ENCODE measurements at regions not wholly inside any gene's neighbourhood (a gene's known extent, or its start where the extent isn't known, plus 50 kb on each side); places are given as distances from the start of the nearest gene placed in this dataset.
A peak's percentile ranks its signal among the peaks of the same experiment; 100 is the strongest.

GRCh38 chr2:220163486-220163885, 536.1 kb downstream of the SLC4A3 start:
- no peak overlapping the region for H2AK5ac ChIP-seq (ENCODE audit: low read length)
- H3K36me3 ChIP-seq (ENCODE audit: control insufficient read depth, insufficient read depth, low read length) = no peaks in the 10 kb centered on the region
- H3K27ac ChIP-seq (ENCODE audit: low read depth, low read length) = no peak overlapping the region
- H3K4me2 ChIP-seq (ENCODE audit: low read length) = no peak overlapping the region
- H3K4me3 ChIP-seq (ENCODE audit: low read length) = no peak overlapping the region
- WGBS (ENCODE audit: extremely low coverage, insufficient coverage, low lambda C conversion rate) = no CpG with 5 or more reads among the region's 2 CpGs
- no peak overlapping the region for H3K23ac ChIP-seq (ENCODE audit: low read length)
- peak overlapping the region; percentile 39 for H3K18ac ChIP-seq (ENCODE audit: low read length)
- H4K8ac ChIP-seq (ENCODE audit: low read depth, low read length) = no peak overlapping the region
- no peak overlapping the region for H2BK15ac ChIP-seq (replicated peaks; ENCODE audit: low read depth)
- H3K56ac ChIP-seq (ENCODE audit: low read length) = no peak overlapping the region
- no peak overlapping the region for H2BK5ac ChIP-seq (ENCODE audit: low read length)
- H3K79me1 ChIP-seq (ENCODE audit: low read length) = no peaks in the 10 kb centered on the region
- no peak overlapping the region for H3K9ac ChIP-seq (ENCODE audit: low read length)
- no peaks in the 10 kb centered on the region for H3K4me1 ChIP-seq (ENCODE audit: control insufficient read depth, low read depth, low read length)
- no peak for DNase-seq
- no peak overlapping the region for H2BK120ac ChIP-seq (ENCODE audit: low read depth, low read length)
- H3K4ac ChIP-seq (ENCODE audit: low read depth, low read length) = no peak overlapping the region
- H3K79me2 ChIP-seq (ENCODE audit: control insufficient read depth, insufficient read depth, low read length) = no peaks in the 10 kb centered on the region
- H3K27me3 ChIP-seq (ENCODE audit: insufficient read depth, low read length, poor library complexity) = no peaks in the 10 kb centered on the region
- no peak overlapping the region for H4K5ac ChIP-seq (ENCODE audit: low read length)

DNA sequence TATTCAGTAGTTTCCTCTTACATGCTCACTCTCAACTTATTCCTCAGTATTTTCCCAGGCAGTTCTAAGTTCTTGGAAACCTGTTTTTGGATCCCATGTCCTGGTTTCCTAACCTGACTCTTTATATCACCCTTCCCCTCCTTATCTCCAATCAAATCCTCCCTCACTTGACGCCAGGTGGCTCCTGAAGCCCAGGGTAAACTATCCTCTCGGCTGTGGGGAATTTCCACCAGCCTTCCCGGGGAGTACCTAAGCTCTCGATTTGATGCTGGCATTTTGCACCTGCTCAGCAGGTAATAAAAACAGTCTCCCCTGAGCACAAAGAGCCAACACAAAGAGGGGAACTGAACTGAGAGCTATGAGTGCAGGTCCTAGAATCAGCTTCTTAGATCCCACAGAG, 538.0 kb downstream of the SLC4A3 start:
- no peak overlapping the region for H3K27ac ChIP-seq (ENCODE audit: low read depth, low read length)
- H2BK120ac ChIP-seq (ENCODE audit: low read depth, low read length) = no peak overlapping the region
- H3K4me3 ChIP-seq (ENCODE audit: low read length) = no peak overlapping the region
- DNase-seq = peak; percentile 61
- no peak overlapping the region for H3K56ac ChIP-seq (ENCODE audit: low read length)
- H3K79me2 ChIP-seq (ENCODE audit: control insufficient read depth, insufficient read depth, low read length) = no peaks in the 10 kb centered on the region
- no peak overlapping the region for H4K8ac ChIP-seq (ENCODE audit: low read depth, low read length)
- H3K79me1 ChIP-seq (ENCODE audit: low read length) = no peaks in the 10 kb centered on the region
- H2BK15ac ChIP-seq (replicated peaks; ENCODE audit: low read depth) = no peak overlapping the region
- H3K4me2 ChIP-seq (ENCODE audit: low read length) = no peak overlapping the region
- H3K4me1 ChIP-seq (ENCODE audit: control insufficient read depth, low read depth, low read length) = no peaks in the 10 kb centered on the region
- no peak overlapping the region for H4K5ac ChIP-seq (ENCODE audit: low read length)
- WGBS (ENCODE audit: extremely low coverage, insufficient coverage, low lambda C conversion rate) = no CpG with 5 or more reads among the region's 4 CpGs
- no peak overlapping the region for H3K4ac ChIP-seq (ENCODE audit: low read depth, low read length)
- H3K36me3 ChIP-seq (ENCODE audit: control insufficient read depth, insufficient read depth, low read length) = no peaks in the 10 kb centered on the region
- no peak overlapping the region for H3K23ac ChIP-seq (ENCODE audit: low read length)
- no peaks in the 10 kb centered on the region for H3K27me3 ChIP-seq (ENCODE audit: insufficient read depth, low read length, poor library complexity)
- no peak overlapping the region for H3K9ac ChIP-seq (ENCODE audit: low read length)
- H2AK5ac ChIP-seq (ENCODE audit: low read length) = no peak overlapping the region
- H3K18ac ChIP-seq (ENCODE audit: low read length) = no peak overlapping the region
- H2BK5ac ChIP-seq (ENCODE audit: low read length) = no peak overlapping the region

GRCh38 chr2:220166616-220167015, 539.2 kb downstream of the SLC4A3 start:
- WGBS (ENCODE audit: extremely low coverage, insufficient coverage, low lambda C conversion rate) = no CpG with 5 or more reads among the region's 3 CpGs
- Histone ChIP-seq H4K8ac (ENCODE audit: low read depth, low read length) (no peak overlapping the region), H3K4me2 (ENCODE audit: low read length) (no peak overlapping the region), H3K27ac (ENCODE audit: low read depth, low read length) (no peak overlapping the region), H2AK5ac (ENCODE audit: low read length) (no peak overlapping the region), H3K9ac (ENCODE audit: low read length) (no peak overlapping the region), H2BK120ac (ENCODE audit: low read depth, low read length) (no peak overlapping the region), H3K79me1 (ENCODE audit: low read length) (no peaks in the 10 kb centered on the region), H2BK5ac (ENCODE audit: low read length) (no peak overlapping the region), H3K56ac (ENCODE audit: low read length) (no peak overlapping the region), H3K18ac (ENCODE audit: low read length) (no peak overlapping the region), H3K4me3 (ENCODE audit: low read length) (no peak overlapping the region), H3K79me2 (ENCODE audit: control insufficient read depth, insufficient read depth, low read length) (no peaks in the 10 kb centered on the region), H4K5ac (ENCODE audit: low read length) (no peak overlapping the region), H3K23ac (ENCODE audit: low read length) (no peak overlapping the region), H3K27me3 (ENCODE audit: insufficient read depth, low read length, poor library complexity) (no peaks in the 10 kb centered on the region), H3K36me3 (ENCODE audit: control insufficient read depth, insufficient read depth, low read length) (no peaks in the 10 kb centered on the region), H2BK15ac (replicated peaks; ENCODE audit: low read depth) (no peak overlapping the region), H3K4ac (ENCODE audit: low read depth, low read length) (no peak overlapping the region), H3K4me1 (ENCODE audit: control insufficient read depth, low read depth, low read length) (no peaks in the 10 kb centered on the region)
- no peak for DNase-seq

DNA sequence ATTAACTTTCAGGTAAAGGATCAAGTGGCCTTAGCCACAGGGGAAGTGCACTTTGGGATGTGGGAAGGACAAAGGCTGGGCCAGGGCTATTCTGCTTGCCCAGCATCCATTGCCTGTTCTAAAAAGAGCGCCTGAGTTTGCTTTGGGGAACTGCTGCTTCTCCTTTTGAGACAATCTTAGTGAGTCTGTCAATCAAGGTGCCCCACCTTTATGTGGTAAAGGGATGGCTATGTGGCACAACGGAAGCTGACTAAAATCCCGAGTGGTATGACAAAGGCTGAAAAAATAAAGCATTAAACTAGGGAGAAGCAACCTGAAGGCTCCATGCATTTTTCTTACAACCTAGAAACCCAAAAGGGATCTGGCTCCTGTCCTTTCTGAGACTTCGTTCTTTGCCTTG, 540.5 kb downstream of the SLC4A3 start:
- H2BK120ac ChIP-seq (ENCODE audit: low read depth, low read length) = no peak overlapping the region
- H4K5ac ChIP-seq (ENCODE audit: low read length) = no peak overlapping the region
- no peaks in the 10 kb centered on the region for H3K4me1 ChIP-seq (ENCODE audit: control insufficient read depth, low read depth, low read length)
- no peaks in the 10 kb centered on the region for H3K79me2 ChIP-seq (ENCODE audit: control insufficient read depth, insufficient read depth, low read length)
- H3K27me3 ChIP-seq (ENCODE audit: insufficient read depth, low read length, poor library complexity) = no peaks in the 10 kb centered on the region
- no peak for DNase-seq
- no peak overlapping the region for H3K18ac ChIP-seq (ENCODE audit: low read length)
- H2BK5ac ChIP-seq (ENCODE audit: low read length) = no peak overlapping the region
- H3K56ac ChIP-seq (ENCODE audit: low read length) = no peak overlapping the region
- no peak overlapping the region for H3K4ac ChIP-seq (ENCODE audit: low read depth, low read length)
- H4K8ac ChIP-seq (ENCODE audit: low read depth, low read length) = no peak overlapping the region
- H2BK15ac ChIP-seq (replicated peaks; ENCODE audit: low read depth) = no peak overlapping the region
- H3K9ac ChIP-seq (ENCODE audit: low read length) = no peak overlapping the region
- no peak overlapping the region for H2AK5ac ChIP-seq (ENCODE audit: low read length)
- H3K4me2 ChIP-seq (ENCODE audit: low read length) = no peak overlapping the region
- H3K36me3 ChIP-seq (ENCODE audit: control insufficient read depth, insufficient read depth, low read length) = no peaks in the 10 kb centered on the region
- no peak overlapping the region for H3K27ac ChIP-seq (ENCODE audit: low read depth, low read length)
- no peak overlapping the region for H3K4me3 ChIP-seq (ENCODE audit: low read length)
- WGBS (ENCODE audit: extremely low coverage, insufficient coverage, low lambda C conversion rate) = no CpG with 5 or more reads among the region's 4 CpGs
- H3K23ac ChIP-seq (ENCODE audit: low read length) = no peak overlapping the region
- H3K79me1 ChIP-seq (ENCODE audit: low read length) = no peaks in the 10 kb centered on the region

- Histone ChIP-seq H3K4me3 (ENCODE audit: low read length) (no peak overlapping the region), H3K27ac (ENCODE audit: low read depth, low read length) (no peak overlapping the region), H3K79me2 (ENCODE audit: control insufficient read depth, insufficient read depth, low read length) (no peaks in the 10 kb centered on the region), H2BK5ac (ENCODE audit: low read length) (no peak overlapping the region), H3K4me1 (ENCODE audit: control insufficient read depth, low read depth, low read length) (no peaks in the 10 kb centered on the region), H3K56ac (ENCODE audit: low read length) (no peak overlapping the region), H3K18ac (ENCODE audit: low read length) (no peak overlapping the region), H2AK5ac (ENCODE audit: low read length) (no peak overlapping the region), H2BK120ac (ENCODE audit: low read depth, low read length) (no peak overlapping the region), H4K5ac (ENCODE audit: low read length) (no peak overlapping the region), H3K23ac (ENCODE audit: low read length) (no peak overlapping the region), H4K8ac (ENCODE audit: low read depth, low read length) (no peak overlapping the region), H3K4ac (ENCODE audit: low read depth, low read length) (no peak overlapping the region), H3K27me3 (ENCODE audit: insufficient read depth, low read length, poor library complexity) (no peaks in the 10 kb centered on the region), H2BK15ac (replicated peaks; ENCODE audit: low read depth) (no peak overlapping the region), H3K4me2 (ENCODE audit: low read length) (no peak overlapping the region), H3K9ac (ENCODE audit: low read length) (no peak overlapping the region), H3K36me3 (ENCODE audit: control insufficient read depth, insufficient read depth, low read length) (no peaks in the 10 kb centered on the region), H3K79me1 (ENCODE audit: low read length) (no peaks in the 10 kb centered on the region)
- no CpG with 5 or more reads among the region's 4 CpGs for WGBS (ENCODE audit: extremely low coverage, insufficient coverage, low lambda C conversion rate)
- no peak for DNase-seq
Measured at GRCh38 chr2:220168891-220169546, 541.6 kb downstream of the SLC4A3 start.

- no CpG with 5 or more reads among the region's 2 CpGs for WGBS (ENCODE audit: extremely low coverage, insufficient coverage, low lambda C conversion rate)
- H3K36me3 ChIP-seq (ENCODE audit: control insufficient read depth, insufficient read depth, low read length) = no peaks in the 10 kb centered on the region
- H3K27me3 ChIP-seq (ENCODE audit: insufficient read depth, low read length, poor library complexity) = no peaks in the 10 kb centered on the region
- H4K8ac ChIP-seq (ENCODE audit: low read depth, low read length) = no peak overlapping the region
- H3K4me3 ChIP-seq (ENCODE audit: low read length) = no peak overlapping the region
- H2BK5ac ChIP-seq (ENCODE audit: low read length) = no peak overlapping the region
- H3K4me1 ChIP-seq (ENCODE audit: control insufficient read depth, low read depth, low read length) = no peaks in the 10 kb centered on the region
- H3K9ac ChIP-seq (ENCODE audit: low read length) = no peak overlapping the region
- H3K18ac ChIP-seq (ENCODE audit: low read length) = no peak overlapping the region
- no peak overlapping the region for H2BK15ac ChIP-seq (replicated peaks; ENCODE audit: low read depth)
- H2AK5ac ChIP-seq (ENCODE audit: low read length) = no peak overlapping the region
- no peak overlapping the region for H3K4me2 ChIP-seq (ENCODE audit: low read length)
- H3K4ac ChIP-seq (ENCODE audit: low read depth, low read length) = no peak overlapping the region
- H3K79me2 ChIP-seq (ENCODE audit: control insufficient read depth, insufficient read depth, low read length) = no peaks in the 10 kb centered on the region
- no peak overlapping the region for H2BK120ac ChIP-seq (ENCODE audit: low read depth, low read length)
- no peak overlapping the region for H4K5ac ChIP-seq (ENCODE audit: low read length)
- no peak overlapping the region for H3K23ac ChIP-seq (ENCODE audit: low read length)
- no peak for DNase-seq
- no peak overlapping the region for H3K27ac ChIP-seq (ENCODE audit: low read depth, low read length)
- H3K56ac ChIP-seq (ENCODE audit: low read length) = no peak overlapping the region
- H3K79me1 ChIP-seq (ENCODE audit: low read length) = no peaks in the 10 kb centered on the region
Measured at GRCh38 chr2:220174826-220175225, 547.4 kb downstream of the SLC4A3 start.

Measured in mesendoderm (in vitro differentiated cells).